ENCODE measurements at regions not wholly inside any gene's neighbourhood (a gene's known extent, or its start where the extent isn't known, plus 50 kb on each side); places are given as distances from the start of the nearest gene placed in this dataset.

DNA sequence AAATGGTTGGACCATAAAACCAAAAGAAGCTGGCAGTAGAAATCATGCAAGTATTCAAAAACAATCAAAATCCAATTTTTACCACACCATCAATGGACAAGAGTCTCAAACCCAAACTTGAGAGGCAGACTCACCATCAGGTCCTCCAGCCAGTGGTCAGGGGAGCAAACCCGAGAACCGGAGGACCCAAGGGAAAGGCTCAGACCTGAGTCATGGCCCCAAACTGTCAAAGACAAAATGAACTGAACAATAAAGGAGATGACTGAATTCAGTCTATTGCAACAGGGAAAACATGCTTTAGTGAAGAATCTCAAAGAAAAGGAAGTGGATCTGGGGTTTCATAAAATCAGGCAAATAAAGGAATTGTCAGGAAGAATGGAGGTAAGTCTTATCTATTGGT lies 150.7 kb upstream of the MGAT5 start (continued):
- TF ChIP-seq, protein P1, sequence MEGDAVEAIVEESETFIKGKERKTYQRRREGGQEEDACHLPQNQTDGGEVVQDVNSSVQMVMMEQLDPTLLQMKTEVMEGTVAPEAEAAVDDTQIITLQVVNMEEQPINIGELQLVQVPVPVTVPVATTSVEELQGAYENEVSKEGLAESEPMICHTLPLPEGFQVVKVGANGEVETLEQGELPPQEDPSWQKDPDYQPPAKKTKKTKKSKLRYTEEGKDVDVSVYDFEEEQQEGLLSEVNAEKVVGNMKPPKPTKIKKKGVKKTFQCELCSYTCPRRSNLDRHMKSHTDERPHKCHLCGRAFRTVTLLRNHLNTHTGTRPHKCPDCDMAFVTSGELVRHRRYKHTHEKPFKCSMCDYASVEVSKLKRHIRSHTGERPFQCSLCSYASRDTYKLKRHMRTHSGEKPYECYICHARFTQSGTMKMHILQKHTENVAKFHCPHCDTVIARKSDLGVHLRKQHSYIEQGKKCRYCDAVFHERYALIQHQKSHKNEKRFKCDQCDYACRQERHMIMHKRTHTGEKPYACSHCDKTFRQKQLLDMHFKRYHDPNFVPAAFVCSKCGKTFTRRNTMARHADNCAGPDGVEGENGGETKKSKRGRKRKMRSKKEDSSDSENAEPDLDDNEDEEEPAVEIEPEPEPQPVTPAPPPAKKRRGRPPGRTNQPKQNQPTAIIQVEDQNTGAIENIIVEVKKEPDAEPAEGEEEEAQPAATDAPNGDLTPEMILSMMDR (IDR thresholded peaks at IDR 0.05; ENCODE audit: control extremely low read depth in 1 of 3, insufficient read depth in 1 of 3, low read depth in 1 of 3, low read length in 3 of 3): no peak
- no peak for TF ChIP-seq ASH2L (IDR thresholded peaks at IDR 0.05; ENCODE audit: low read length)
- no peak for TF ChIP-seq POLR2AphosphoS5 (IDR thresholded peaks at IDR 0.05; ENCODE audit: low read depth, low read length)
- TF ChIP-seq BCL11A (IDR thresholded peaks at IDR 0.05; ENCODE audit: low read depth in 2 of 2, low read length in 2 of 2): no peak

Measured in H1 (cell line).